ENCODE measurements at regions not wholly inside any gene's neighbourhood (a gene's known extent, or its start where the extent isn't known, plus 50 kb on each side); places are given as distances from the start of the nearest gene placed in this dataset.

DNA sequence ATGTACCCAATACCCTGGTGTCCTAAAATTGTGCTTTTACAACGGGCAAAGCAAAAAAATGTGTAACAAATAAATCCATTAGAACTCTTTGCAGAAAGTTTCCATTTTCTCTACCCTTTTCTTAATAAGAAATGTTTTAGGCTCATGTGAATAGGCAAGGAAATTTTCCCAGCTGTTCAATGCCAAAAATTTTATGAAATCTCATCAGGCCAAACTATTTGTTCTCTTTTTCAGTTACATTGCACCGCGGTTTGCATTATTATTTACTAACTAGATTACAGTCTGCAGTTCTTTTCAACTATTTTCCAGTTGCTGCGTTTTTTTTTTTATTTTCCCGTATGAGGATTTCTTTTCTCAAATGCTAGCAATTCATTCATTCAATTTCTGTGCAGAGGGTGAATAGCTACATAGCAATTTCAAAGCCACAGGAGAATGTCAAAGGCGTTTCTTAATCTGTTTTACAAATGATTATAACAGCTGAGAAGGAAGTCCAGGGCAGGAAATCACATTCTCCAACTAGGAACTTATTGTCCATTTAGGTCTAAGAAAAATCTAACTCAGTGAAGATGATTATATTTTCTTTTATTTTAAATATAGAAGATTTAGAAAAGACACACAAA is 367.5 kb upstream of the MMADHC start:
- dilution Hi-C loops (cut with MboI; ENCODE audit: extremely low pct_ligation_motif_present, low sequenced_read_pairs) = no loop called here
- BruUV-seq (replicated peaks) = no TSS peak
- CTCF ChIA-PET = no interaction called here
- no peaks in the 10 kb centered on the region for H3K9me1 ChIP-seq (replicated peaks; ENCODE audit: control insufficient read depth, extremely low read depth, insufficient read depth, low read length)
- H3K27me3 ChIP-seq (ENCODE audit: control insufficient read depth in 2 of 2, insufficient read depth in 2 of 2, low read length in 2 of 2) = no peaks in the 10 kb centered on the region
- no peak overlapping the region for H3K4me3 ChIP-seq (replicated peaks in 1 of 3; ENCODE audit: insufficient read depth in 1 of 3, low read depth in 1 of 3, low read length in 3 of 3)
- H2AFZ ChIP-seq (ENCODE audit: low read depth, low read length) = no peak overlapping the region
- H3K36me3 ChIP-seq (ENCODE audit: control insufficient read depth in 2 of 2, extremely low read depth in 1 of 2, insufficient read depth in 2 of 2, low read length in 2 of 2) = no peaks in the 10 kb centered on the region
- H3K9me3 ChIP-seq (replicated peaks; ENCODE audit: control insufficient read depth, insufficient read depth, low read length) = no peaks in the 10 kb centered on the region
- no peak overlapping the region for H3K4me2 ChIP-seq (ENCODE audit: insufficient read depth, low read length)
- peak; percentile 18 for DNase-seq (ENCODE audit: low read depth, low spot score)
- POLR2A ChIA-PET = no interaction called here
- peak; percentile 4 for FAIRE-seq
- H3K9ac ChIP-seq (replicated peaks; ENCODE audit: extremely low read depth, insufficient read depth, low read length) = no peak overlapping the region
- no peaks in the 10 kb centered on the region for H3K4me1 ChIP-seq (ENCODE audit: control insufficient read depth, extremely low read depth, insufficient read depth, low read length)
- H4K20me1 ChIP-seq (replicated peaks; ENCODE audit: control insufficient read depth, extremely low read depth, insufficient read depth, low read length) = no peaks in the 10 kb centered on the region
- TF ChIP-seq POLR2AphosphoS5 (IDR thresholded peaks at IDR 0.05; ENCODE audit: insufficient read depth, low read depth, low read length) (no peak), FOS (IDR thresholded peaks at IDR 0.05; ENCODE audit: borderline replicate concordance, insufficient read depth, low read length) (no peak), JUN (IDR thresholded peaks at IDR 0.05; ENCODE audit: borderline replicate concordance, insufficient read depth, insufficient read length, low read depth) (no peak), MYC (IDR thresholded peaks at IDR 0.05; ENCODE audit: low read depth, low read length) (no peak), POLR2A (IDR thresholded peaks at IDR 0.05; ENCODE audit: low read depth, low read length) (no peak), GATA2 (IDR thresholded peaks at IDR 0.05; ENCODE audit: insufficient read depth, insufficient read length, low read depth, low read length) (no peak)
- TF ChIP-seq, protein P1, sequence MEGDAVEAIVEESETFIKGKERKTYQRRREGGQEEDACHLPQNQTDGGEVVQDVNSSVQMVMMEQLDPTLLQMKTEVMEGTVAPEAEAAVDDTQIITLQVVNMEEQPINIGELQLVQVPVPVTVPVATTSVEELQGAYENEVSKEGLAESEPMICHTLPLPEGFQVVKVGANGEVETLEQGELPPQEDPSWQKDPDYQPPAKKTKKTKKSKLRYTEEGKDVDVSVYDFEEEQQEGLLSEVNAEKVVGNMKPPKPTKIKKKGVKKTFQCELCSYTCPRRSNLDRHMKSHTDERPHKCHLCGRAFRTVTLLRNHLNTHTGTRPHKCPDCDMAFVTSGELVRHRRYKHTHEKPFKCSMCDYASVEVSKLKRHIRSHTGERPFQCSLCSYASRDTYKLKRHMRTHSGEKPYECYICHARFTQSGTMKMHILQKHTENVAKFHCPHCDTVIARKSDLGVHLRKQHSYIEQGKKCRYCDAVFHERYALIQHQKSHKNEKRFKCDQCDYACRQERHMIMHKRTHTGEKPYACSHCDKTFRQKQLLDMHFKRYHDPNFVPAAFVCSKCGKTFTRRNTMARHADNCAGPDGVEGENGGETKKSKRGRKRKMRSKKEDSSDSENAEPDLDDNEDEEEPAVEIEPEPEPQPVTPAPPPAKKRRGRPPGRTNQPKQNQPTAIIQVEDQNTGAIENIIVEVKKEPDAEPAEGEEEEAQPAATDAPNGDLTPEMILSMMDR (IDR thresholded peaks at IDR 0.05; ENCODE audit: extremely low read depth in 1 of 2, insufficient read depth in 1 of 2, low read depth in 1 of 2, low read length in 2 of 2) = no peak
- TF ChIP-seq, protein P2, sequence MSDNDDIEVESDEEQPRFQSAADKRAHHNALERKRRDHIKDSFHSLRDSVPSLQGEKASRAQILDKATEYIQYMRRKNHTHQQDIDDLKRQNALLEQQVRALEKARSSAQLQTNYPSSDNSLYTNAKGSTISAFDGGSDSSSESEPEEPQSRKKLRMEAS (IDR thresholded peaks at IDR 0.05; ENCODE audit: insufficient read depth, insufficient read length) = no peak
- intact Hi-C loops (cut with micrococcal nuclease) = no loop called here
- no peak overlapping the region for H3K27ac ChIP-seq (ENCODE audit: insufficient read depth, low read depth, low read length)
- H3K79me2 ChIP-seq (ENCODE audit: control insufficient read depth, insufficient read depth, low read length) = no peaks in the 10 kb centered on the region
